ENCODE measurements at regions not wholly inside any gene's neighbourhood (a gene's known extent, or its start where the extent isn't known, plus 50 kb on each side); places are given as distances from the start of the nearest gene placed in this dataset.
A peak's percentile ranks its signal among the peaks of the same experiment; 100 is the strongest.

- H3K36me3 ChIP-seq (ENCODE audit: control insufficient read depth in 2 of 2, extremely low read depth in 1 of 2, insufficient read depth in 2 of 2, low read length in 2 of 2): no peaks in the 10 kb centered on the region
- dilution Hi-C loops (cut with MboI; ENCODE audit: extremely low pct_ligation_motif_present, low sequenced_read_pairs) (no loop called here), intact Hi-C loops (cut with micrococcal nuclease) (loop anchor here (5.0 kb wide), 2 partner anchors 112 to 618 kb away; no protein-coding TSS in a partner anchor)
- no peak overlapping the region for H3K4me3 ChIP-seq (replicated peaks in 1 of 3; ENCODE audit: insufficient read depth in 1 of 3, low read depth in 1 of 3, low read length in 3 of 3)
- DNase-seq (ENCODE audit: low read depth, low spot score) (peak; percentile 91), FAIRE-seq (no peak)
- no peak overlapping the region for H2AFZ ChIP-seq (ENCODE audit: low read depth, low read length)
- no TSS peak for BruUV-seq (replicated peaks)
- H3K4me1 ChIP-seq (ENCODE audit: control insufficient read depth, extremely low read depth, insufficient read depth, low read length): peaks cover 33% of the 10 kb centered on the region
- no peaks in the 10 kb centered on the region for H3K79me2 ChIP-seq (ENCODE audit: control insufficient read depth, insufficient read depth, low read length)
- no peaks in the 10 kb centered on the region for H3K9me1 ChIP-seq (replicated peaks; ENCODE audit: control insufficient read depth, extremely low read depth, insufficient read depth, low read length)
- peak overlapping the region; percentile 90 for H3K4me2 ChIP-seq (ENCODE audit: insufficient read depth, low read length)
- H3K27me3 ChIP-seq (ENCODE audit: control insufficient read depth in 2 of 2, insufficient read depth in 2 of 2, low read length in 2 of 2): no peaks in the 10 kb centered on the region
- H4K20me1 ChIP-seq (replicated peaks; ENCODE audit: control insufficient read depth, extremely low read depth, insufficient read depth, low read length): no peaks in the 10 kb centered on the region
- peak overlapping the region; percentile 100 for H3K27ac ChIP-seq (ENCODE audit: insufficient read depth, low read depth, low read length)
- ChIA-PET POLR2A (interaction anchor here (1.3 kb wide), 1 partner anchor 363 kb away, joined by 4 read pairs; no protein-coding TSS in a partner anchor), CTCF (interaction anchor here (1.6 kb wide), 1 partner anchor 363 kb away, joined by 7 read pairs; no protein-coding TSS in a partner anchor)
- TF ChIP-seq MAX (IDR thresholded peaks at IDR 0.05; ENCODE audit: insufficient read depth, insufficient read length): no peak
- TF ChIP-seq, protein P1, sequence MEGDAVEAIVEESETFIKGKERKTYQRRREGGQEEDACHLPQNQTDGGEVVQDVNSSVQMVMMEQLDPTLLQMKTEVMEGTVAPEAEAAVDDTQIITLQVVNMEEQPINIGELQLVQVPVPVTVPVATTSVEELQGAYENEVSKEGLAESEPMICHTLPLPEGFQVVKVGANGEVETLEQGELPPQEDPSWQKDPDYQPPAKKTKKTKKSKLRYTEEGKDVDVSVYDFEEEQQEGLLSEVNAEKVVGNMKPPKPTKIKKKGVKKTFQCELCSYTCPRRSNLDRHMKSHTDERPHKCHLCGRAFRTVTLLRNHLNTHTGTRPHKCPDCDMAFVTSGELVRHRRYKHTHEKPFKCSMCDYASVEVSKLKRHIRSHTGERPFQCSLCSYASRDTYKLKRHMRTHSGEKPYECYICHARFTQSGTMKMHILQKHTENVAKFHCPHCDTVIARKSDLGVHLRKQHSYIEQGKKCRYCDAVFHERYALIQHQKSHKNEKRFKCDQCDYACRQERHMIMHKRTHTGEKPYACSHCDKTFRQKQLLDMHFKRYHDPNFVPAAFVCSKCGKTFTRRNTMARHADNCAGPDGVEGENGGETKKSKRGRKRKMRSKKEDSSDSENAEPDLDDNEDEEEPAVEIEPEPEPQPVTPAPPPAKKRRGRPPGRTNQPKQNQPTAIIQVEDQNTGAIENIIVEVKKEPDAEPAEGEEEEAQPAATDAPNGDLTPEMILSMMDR (IDR thresholded peaks at IDR 0.05; ENCODE audit: extremely low read depth in 1 of 2, insufficient read depth in 1 of 2, low read depth in 1 of 2, low read length in 2 of 2): no peak
- TF ChIP-seq MYC (IDR thresholded peaks at IDR 0.05; ENCODE audit: low read depth, low read length): no peak
- peak; percentile 97 for TF ChIP-seq JUN (IDR thresholded peaks at IDR 0.05; ENCODE audit: borderline replicate concordance, insufficient read depth, insufficient read length, low read depth)
- TF ChIP-seq GATA2 (IDR thresholded peaks at IDR 0.05; ENCODE audit: insufficient read depth, insufficient read length, low read depth, low read length): peak; percentile 88
- TF ChIP-seq POLR2AphosphoS5 (IDR thresholded peaks at IDR 0.05; ENCODE audit: insufficient read depth, low read depth, low read length): peak; percentile 74
- no peak for TF ChIP-seq EZH2 (IDR thresholded peaks at IDR 0.05; ENCODE audit: borderline replicate concordance, low read depth, low read length, severe bottlenecking)
- peak; percentile 91 for TF ChIP-seq FOS (IDR thresholded peaks at IDR 0.05; ENCODE audit: borderline replicate concordance, insufficient read depth, low read length)
- no peak for TF ChIP-seq POLR2A (IDR thresholded peaks at IDR 0.05; ENCODE audit: low read depth, low read length)
- H3K9ac ChIP-seq (replicated peaks; ENCODE audit: extremely low read depth, insufficient read depth, low read length): peak overlapping the region; percentile 86
- no peaks in the 10 kb centered on the region for H3K9me3 ChIP-seq (replicated peaks; ENCODE audit: control insufficient read depth, insufficient read depth, low read length)
Measured at GRCh38 chr6:113495521-113495920, 361.6 kb upstream of the MARCKS start.

All from endothelial cell of umbilical vein (primary cell).